A549 (cell line): ENCODE measurements at regions not wholly inside any gene's neighbourhood (a gene's known extent, or its start where the extent isn't known, plus 50 kb on each side); places are given as distances from the start of the nearest gene placed in this dataset.

ENCODE experiments used
- ATAC-seq, 2 experiments: fragments of 200-7000 bp in 1 of 2; fragments of >200 bp in 1 of 2; cut with Nextera tagmentation in 1 of 2; cut with Tn5 transposase in 1 of 2; 3 replicates each; pipeline versions ENCODE4 v1.8.0 to v1.9.1; 2018 to 2020; ENCODE audit warnings: mild to moderate bottlenecking in 1 of 2, moderate library complexity in 1 of 2
- CTCF ChIA-PET: fragments of 300-600 bp; sonication (Branson Sonifier 250); formaldehyde crosslinking; extraction: SDS; loops from one replicate; lab custom pipeline; 2021; ENCODE audit warnings: antibody characterized with exemption, inconsistent platforms; lab: Yijun Ruan, JAX
- POLR2A ChIA-PET: fragments of 350-600 bp; formaldehyde crosslinking; extraction: SDS; loops from one replicate; lab custom pipeline; 2021; ENCODE audit warnings: antibody characterized with exemption, inconsistent platforms; lab: Yijun Ruan, JAX
- DNase-seq, 2 experiments: peaks; one replicate each; pipeline versions ENCODE4 v3.0.0 to v3.0.0-alpha.2; 2011 to 2016; ENCODE audit warnings: low read depth in 1 of 2, low spot score in 1 of 2
- FAIRE-seq: peaks from 2 replicates; lab custom pipeline; 2011; peaks lifted over from hg19 to GRCh38; lab: Jason Lieb, UNC
- H3K27ac ChIP-seq, 2 experiments: fragments of >200 bp; sonication (Bioruptor Twin); formaldehyde crosslinking; 3 replicates each; pipeline ENCODE4 v1.5.1; 2016 to 2017
- H3K4me1 ChIP-seq: fragments of >200 bp; sonication (Bioruptor Twin); formaldehyde crosslinking; 3 replicates; pipeline ENCODE4 v1.6.1; 2016
- H3K4me2 ChIP-seq: fragments of >200 bp; sonication (Bioruptor Twin); formaldehyde crosslinking; 3 replicates; pipeline ENCODE4 v1.6.1; 2016
- H3K4me3 ChIP-seq: fragments of >200 bp; sonication (Bioruptor Twin); formaldehyde crosslinking; 3 replicates; pipeline ENCODE4 v1.5.1; 2016
- H3K9me3 ChIP-seq: fragments of >200 bp; sonication (Bioruptor Twin); formaldehyde crosslinking; 3 replicates; pipeline ENCODE4 v1.6.1; 2016
- CBX2 ChIP-seq: fragments of 200-600 bp; sonication (generic); IDR thresholded peaks from 2 replicates; pipeline ENCODE4 v1.6.1; 2016; ENCODE audit warnings: low read depth, mild to moderate bottlenecking, borderline replicate concordance
- CBX8 ChIP-seq: fragments of 200-600 bp; sonication (generic); IDR thresholded peaks from 2 replicates; pipeline ENCODE4 v1.6.1; 2016
- CEBPB ChIP-seq, 2 experiments: fragments of >200 bp in 1 of 2; sonication (Bioruptor Twin) in 1 of 2; formaldehyde crosslinking in 1 of 2; IDR thresholded peaks; 2 replicates each; pipeline ENCODE4 v1.6.1; 2012 to 2016
- CHD2 ChIP-seq: fragments of 150-350 bp; IDR thresholded peaks from 2 replicates; pipeline ENCODE4 v1.6.1; 2014; ENCODE audit warnings: low read length; ENCODE audit not compliant: partially characterized antibody
- CHD4 ChIP-seq: fragments of 200-600 bp; sonication (generic); IDR thresholded peaks from 2 replicates; pipeline ENCODE4 v1.6.1; 2016; ENCODE audit warnings: antibody characterized with exemption, mild to moderate bottlenecking, borderline replicate concordance
- CTCF ChIP-seq: fragments of >200 bp; sonication (Bioruptor Twin); formaldehyde crosslinking; IDR thresholded peaks from 3 replicates; pipeline ENCODE4 v1.5.1; 2016
- EHF ChIP-seq: fragments of 250-450 bp; sonication (Bioruptor Pico); IDR thresholded peaks from 2 replicates; pipeline ENCODE4 v1.5.0; 2020; ENCODE audit warnings: mild to moderate bottlenecking
- EP300 ChIP-seq, 2 experiments: fragments of >200 bp; sonication (Bioruptor Twin); formaldehyde crosslinking; IDR thresholded peaks; 2 replicates in 1 of 2; 3 replicates in 1 of 2; pipeline ENCODE4 v1.6.1; 2016 to 2017
- ESRRA ChIP-seq: fragments of 150-350 bp; IDR thresholded peaks from 2 replicates; pipeline ENCODE4 v1.6.1; 2014; ENCODE audit warnings: mild to moderate bottlenecking, low read length, borderline replicate concordance
- FOXS1 ChIP-seq: fragments of 250-450 bp; sonication (Bioruptor Pico); IDR thresholded peaks from 2 replicates; pipeline ENCODE4 v1.5.0; 2020; ENCODE audit warnings: mild to moderate bottlenecking, moderate library complexity
- HEYL ChIP-seq: fragments of 250-450 bp; sonication (Bioruptor Pico); IDR thresholded peaks from 2 replicates; pipeline ENCODE4 v1.8.0; 2021; ENCODE audit warnings: mild to moderate bottlenecking, moderate library complexity
- HOXB5 ChIP-seq: fragments of 250-450 bp; sonication (Bioruptor Pico); IDR thresholded peaks from 2 replicates; pipeline ENCODE4 v1.5.0; 2020; ENCODE audit warnings: mild to moderate bottlenecking, moderate library complexity
- KDM1A ChIP-seq: fragments of 200-600 bp; sonication (generic); IDR thresholded peaks from 2 replicates; pipeline ENCODE4 v1.6.1; 2016; ENCODE audit warnings: low read depth, mild to moderate bottlenecking
- KDM5A ChIP-seq: fragments of 200-600 bp; sonication (generic); IDR thresholded peaks from 2 replicates; pipeline ENCODE4 v1.6.1; 2016; ENCODE audit warnings: antibody characterized with exemption, mild to moderate bottlenecking
- MYC ChIP-seq: IDR thresholded peaks from 2 replicates; pipeline ENCODE4 v1.6.1; 2012; ENCODE audit warnings: mild to moderate bottlenecking, inconsistent platforms, low read length, improper control_type of control experiment, borderline replicate concordance
- NFE2L2 ChIP-seq: fragments of 150-350 bp; conservative IDR thresholded peaks from 2 replicates; pipeline ENCODE4 v1.6.1; 2014; ENCODE audit warnings: low read length
- NPAS2 ChIP-seq: fragments of 250-450 bp; sonication (Bioruptor Pico); IDR thresholded peaks from 2 replicates; pipeline ENCODE4 v1.8.0; 2022; ENCODE audit warnings: mild to moderate bottlenecking, moderate library complexity, borderline replicate concordance
- PHF8 ChIP-seq: fragments of 200-600 bp; sonication (generic); IDR thresholded peaks from 2 replicates; pipeline ENCODE4 v1.6.1; 2016; ENCODE audit warnings: low read depth, mild to moderate bottlenecking, antibody characterized with exemption, moderate library complexity, borderline replicate concordance
- RARB ChIP-seq: fragments of 250-450 bp; sonication (Bioruptor Pico); IDR thresholded peaks from 2 replicates; pipeline ENCODE4 v1.8.0; 2021; ENCODE audit warnings: mild to moderate bottlenecking, moderate library complexity
- RCOR1 ChIP-seq: fragments of 150-350 bp; IDR thresholded peaks from 2 replicates; pipeline ENCODE4 v1.6.1; 2014; ENCODE audit warnings: antibody characterized with exemption, low read length, low read depth
- RFX5 ChIP-seq: fragments of 450-650 bp; IDR thresholded peaks from 2 replicates; pipeline ENCODE4 v1.7.1; 2014; ENCODE audit warnings: antibody characterized with exemption, mild to moderate bottlenecking, moderate library complexity
- SMC3 ChIP-seq: fragments of >200 bp; sonication (Bioruptor Twin); formaldehyde crosslinking; IDR thresholded peaks from 3 replicates; pipeline ENCODE4 v1.6.1; 2018; ENCODE audit warnings: inconsistent platforms
- SREBF2 ChIP-seq: fragments of 450-650 bp; IDR thresholded peaks from 2 replicates; pipeline ENCODE4 v1.6.1; 2014; ENCODE audit warnings: mild to moderate bottlenecking, moderate library complexity
- TFCP2L1 ChIP-seq: fragments of 250-450 bp; sonication (Bioruptor Pico); IDR thresholded peaks from 2 replicates; pipeline ENCODE4 v1.5.0; 2021; ENCODE audit warnings: mild to moderate bottlenecking
- USF2 ChIP-seq: fragments of 450-650 bp; IDR thresholded peaks from 2 replicates; pipeline ENCODE4 v1.6.1; 2014; ENCODE audit warnings: antibody characterized with exemption
- ZC3H11A ChIP-seq: fragments of 450-650 bp; IDR thresholded peaks from 2 replicates; pipeline ENCODE4 v1.6.1; 2014; ENCODE audit warnings: antibody characterized with exemption, mild to moderate bottlenecking
- ZNF302 ChIP-seq: fragments of 250-450 bp; sonication (Bioruptor Pico); IDR thresholded peaks from 2 replicates; pipeline ENCODE4 v1.9.0; 2021; ENCODE audit warnings: inconsistent platforms, mild to moderate bottlenecking, moderate library complexity
- ZSCAN20 ChIP-seq: fragments of 250-450 bp; sonication (Bioruptor Pico); IDR thresholded peaks from 2 replicates; pipeline ENCODE4 v1.8.0; 2022; ENCODE audit warnings: mild to moderate bottlenecking, moderate library complexity
- WGBS: methylation state at CpG from one replicate; pipeline ENCODE4 v1.1.6; 2017; ENCODE audit errors: missing lambda C conversion rate; 5-methylcytosine and 5-hydroxymethylcytosine counted together
- TF ChIP-seq, protein P1 (sequence below): fragments of >200 bp; sonication (Bioruptor Twin); formaldehyde crosslinking; IDR thresholded peaks from 2 replicates; pipeline ENCODE4 v1.6.1; 2016

- CTCF ChIA-PET = interaction anchor here (1.2 kb wide), 1 partner anchor 8 kb away, joined by 3 read pairs; no protein-coding TSS in a partner anchor
- no peak for DNase-seq
- 36% methylated on average over 6 of the region's 6 CpGs for WGBS
These were observed 284.3 kb upstream of the IRX4 start for GRCh38 chr5:2166979-2167377.

DNA sequence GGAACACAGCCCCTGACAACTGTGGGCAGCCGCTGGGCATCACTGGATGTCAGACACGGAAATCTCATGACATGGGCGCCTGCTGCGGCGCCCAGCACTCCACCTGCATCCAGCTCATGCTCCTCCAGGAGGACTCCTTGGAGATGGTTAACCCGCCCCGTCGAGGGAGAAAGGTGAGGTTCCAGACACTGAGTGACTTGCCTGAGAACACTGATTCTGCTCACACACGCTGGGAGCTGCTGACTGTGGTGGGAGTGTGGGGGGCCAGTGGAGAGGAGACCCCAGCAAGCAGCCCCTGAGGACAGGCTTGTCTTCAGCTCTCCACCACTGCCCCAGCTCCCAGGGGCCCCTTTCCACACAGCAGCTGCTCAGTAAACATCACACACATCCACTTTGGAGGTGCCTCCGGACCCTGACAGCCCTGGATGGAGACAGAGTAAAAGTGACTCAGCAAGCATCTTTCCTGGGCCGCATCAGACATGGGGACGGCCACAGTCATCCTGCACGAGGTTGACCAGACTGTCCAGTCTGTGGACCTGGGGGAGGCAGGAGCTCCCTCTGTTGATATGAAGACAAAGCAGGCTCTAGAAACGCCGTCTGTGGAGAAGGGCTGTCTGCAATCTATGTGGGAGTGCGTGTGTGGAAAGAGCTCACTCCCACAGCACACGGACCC lies 283.7 kb upstream of the IRX4 start:
- no peak for FAIRE-seq
- no peaks in the 10 kb centered on the region for H3K4me1 ChIP-seq
- 20% methylated on average over 12 of the region's 17 CpGs for WGBS
- POLR2A ChIA-PET = no interaction called here
- no peak for DNase-seq
- CTCF ChIA-PET = interaction anchor here (0.6 to 1.2 kb wide), 2 partner anchors 8 to 142 kb away, joined by 3 to 4 read pairs; no protein-coding TSS in a partner anchor
- H3K9me3 ChIP-seq = no peaks in the 10 kb centered on the region
- no peak for TF ChIP-seq HEYL (CRISPR knock-in tag)
- no peak for TF ChIP-seq CEBPB (IDR thresholded peaks at IDR 0.05)
- TF ChIP-seq MYC = no peak
- no peak for TF ChIP-seq PHF8
- no peak for TF ChIP-seq ZC3H11A
- TF ChIP-seq RCOR1 = no peak
- no peak for TF ChIP-seq NFE2L2
- TF ChIP-seq ZNF302 (CRISPR knock-in tag) = no peak
- TF ChIP-seq EP300 (IDR thresholded peaks at IDR 0.05) = no peak
- no peak for TF ChIP-seq USF2
- no peak for TF ChIP-seq KDM1A
- no peak for TF ChIP-seq ESRRA
- no peak for TF ChIP-seq CHD2
- no peak for TF ChIP-seq CTCF
- TF ChIP-seq KDM5A = no peak
- TF ChIP-seq CBX2 = no peak
- TF ChIP-seq EHF (CRISPR knock-in tag) = no peak
- no peak for TF ChIP-seq CBX8
- no peak for TF ChIP-seq NPAS2 (CRISPR knock-in tag)
- H3K4me2 ChIP-seq = no peak overlapping the region
- H3K27ac ChIP-seq = no peak overlapping the region
- H3K4me3 ChIP-seq = no peak overlapping the region
- ATAC-seq = no peak

More at GRCh38 chr5:2166979-2167377, 284.3 kb upstream of the IRX4 start:
- ATAC-seq = no peak
- Histone ChIP-seq H3K4me2 (no peak overlapping the region), H3K4me1 (no peaks in the 10 kb centered on the region), H3K4me3 (no peak overlapping the region), H3K27ac (no peak overlapping the region), H3K9me3 (no peaks in the 10 kb centered on the region)
- FAIRE-seq = no peak
- POLR2A ChIA-PET = no interaction called here
- TF ChIP-seq CEBPB (IDR thresholded peaks at IDR 0.05) (no peak), NFE2L2 (no peak)

DNA sequence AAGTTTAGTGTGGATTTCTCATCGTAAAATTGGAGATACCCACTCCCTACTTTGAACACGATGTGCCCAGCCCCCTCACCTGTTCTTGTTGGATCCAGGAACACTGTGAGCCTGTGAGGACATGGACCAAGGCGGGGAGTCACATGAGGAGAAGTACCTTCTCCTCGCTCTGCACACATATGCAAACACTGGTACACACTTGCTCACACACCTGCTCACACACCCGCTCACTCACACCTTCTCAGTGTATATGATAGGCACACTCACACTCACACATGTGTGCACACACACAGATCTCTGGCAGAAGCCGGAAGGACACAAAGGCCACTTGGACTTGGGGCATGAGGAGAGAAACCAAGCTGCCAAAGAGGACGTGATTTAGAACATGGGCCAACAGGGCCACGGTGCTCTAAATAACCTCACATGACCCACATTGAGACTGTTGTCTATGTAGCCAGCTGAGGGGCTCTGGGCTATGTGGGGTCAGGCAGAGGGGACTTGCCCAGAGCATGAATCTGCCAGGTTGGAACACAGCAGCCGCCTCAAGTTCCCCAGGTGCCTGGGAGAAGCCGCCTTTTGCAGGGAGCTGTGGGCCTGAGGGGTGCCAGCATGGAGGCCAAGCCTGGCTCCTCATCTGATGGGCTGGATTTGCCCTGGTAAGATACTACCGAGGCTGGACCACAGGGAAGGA lies 283.0 kb upstream of the IRX4 start:
- Histone ChIP-seq H3K4me2 (no peak overlapping the region), H3K27ac (no peak overlapping the region), H3K4me1 (no peaks in the 10 kb centered on the region), H3K4me3 (no peak overlapping the region), H3K9me3 (no peaks in the 10 kb centered on the region)
- no peak for FAIRE-seq
- WGBS = 5% methylated on average over 9 of the region's 11 CpGs
- ChIA-PET POLR2A (no interaction called here), CTCF (interaction anchor here (0.6 to 1.2 kb wide), 2 partner anchors 7 to 142 kb away, joined by 3 to 4 read pairs; no protein-coding TSS in a partner anchor)
- ATAC-seq = no peak
- DNase-seq = no peak
- TF ChIP-seq SREBF2 = no peak
- no peak for TF ChIP-seq HOXB5 (CRISPR knock-in tag)
- TF ChIP-seq RCOR1 = no peak
- no peak for TF ChIP-seq CBX2
- no peak for TF ChIP-seq NFE2L2
- TF ChIP-seq ZNF302 (CRISPR knock-in tag) = no peak
- TF ChIP-seq ZSCAN20 (CRISPR knock-in tag) = no peak
- TF ChIP-seq NPAS2 (CRISPR knock-in tag) = no peak
- TF ChIP-seq RFX5 = no peak
- no peak for TF ChIP-seq TFCP2L1 (CRISPR knock-in tag)
- TF ChIP-seq FOXS1 (CRISPR knock-in tag) = no peak
- TF ChIP-seq KDM1A = no peak
- TF ChIP-seq, protein P1, sequence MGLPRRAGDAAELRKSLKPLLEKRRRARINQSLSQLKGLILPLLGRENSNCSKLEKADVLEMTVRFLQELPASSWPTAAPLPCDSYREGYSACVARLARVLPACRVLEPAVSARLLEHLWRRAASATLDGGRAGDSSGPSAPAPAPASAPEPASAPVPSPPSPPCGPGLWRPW = no peak
- TF ChIP-seq SMC3 = no peak
- TF ChIP-seq RARB (CRISPR knock-in tag) = no peak
- TF ChIP-seq CHD4 = no peak
- TF ChIP-seq EP300 (IDR thresholded peaks at IDR 0.05) = no peak
- TF ChIP-seq, all 56 proteins: peak for 0
